Activated effector memory CD4-positive, alpha-beta T cell treated with Interleukin-2 at 50 U/mL for 16 hours (primary cell): ENCODE measurements at regions not wholly inside any gene's neighbourhood (a gene's known extent, or its start where the extent isn't known, plus 50 kb on each side); places are given as distances from the start of the nearest gene placed in this dataset.
"Not testable (repeated sequence)": the region's sequence is repeated elsewhere in the genome, so short reads cannot be mapped to it uniquely, and the experiment has no call there.

Experiments used
- DNase-seq: peaks from one replicate; pipeline ENCODE4 v3.0.0-alpha.2; 2020

GRCh38 chr16:66265048-66265415 is 101.5 kb upstream of the CDH5 start:
- no peak for DNase-seq

- no peak for DNase-seq
Observed at GRCh38 chr16:66264311-66265047, 102.0 kb upstream of the CDH5 start.

- DNase-seq, result no peak
Observed at GRCh38 chr16:66263973-66264310, 102.5 kb upstream of the CDH5 start.

- DNase-seq, result no peak
Observed at GRCh38 chr16:66263168-66263972, 103.1 kb upstream of the CDH5 start.

- DNase-seq, result no peak
Observed at GRCh38 chr16:66262253-66263167, 104.0 kb upstream of the CDH5 start.

- DNase-seq, result no peak
Observed at GRCh38 chr16:66261826-66262225, 104.7 kb upstream of the CDH5 start.

GRCh38 chr16:66260522-66261254 is 105.8 kb upstream of the CDH5 start:
- DNase-seq, result no peak

- no peak for DNase-seq
Observed at GRCh38 chr16:66258916-66259845, 107.3 kb upstream of the CDH5 start.

GRCh38 chr16:66256919-66257318 is 109.6 kb upstream of the CDH5 start:
- DNase-seq, result no peak

GRCh38 chr16:66255647-66256046 is 110.8 kb upstream of the CDH5 start:
- DNase-seq, result no peak

- DNase-seq, result no peak
Observed at GRCh38 chr16:66254751-66255150, 111.7 kb upstream of the CDH5 start.

GRCh38 chr16:66254106-66254505 is 112.4 kb upstream of the CDH5 start:
- DNase-seq, result no peak

GRCh38 chr16:66251476-66252160 is 114.9 kb upstream of the CDH5 start:
- DNase-seq, result no peak

GRCh38 chr16:66250686-66251431 is 115.6 kb upstream of the CDH5 start:
- DNase-seq, result no peak

GRCh38 chr16:66247516-66248481 is 118.7 kb upstream of the CDH5 start:
- no peak for DNase-seq

- no peak for DNase-seq
Observed at GRCh38 chr16:66245868-66246267, 120.6 kb upstream of the CDH5 start.

- no peak for DNase-seq
Observed at GRCh38 chr16:66245072-66245471, 121.4 kb upstream of the CDH5 start.

- DNase-seq, result no peak
Observed at GRCh38 chr16:66242672-66243071, 123.8 kb upstream of the CDH5 start.

- not testable (repeated sequence) for DNase-seq
Observed at GRCh38 chr16:66242206-66242605, 124.3 kb upstream of the CDH5 start.
